ENCODE measurements at regions not wholly inside any gene's neighbourhood (a gene's known extent, or its start where the extent isn't known, plus 50 kb on each side); places are given as distances from the start of the nearest gene placed in this dataset.

GRCh38 chr17:20787281-20787680 is 207.8 kb downstream of the CDRT15L2 start:
- TF ChIP-seq POLR2A (IDR thresholded peaks at IDR 0.05) (no peak), POLR2AphosphoS5 (IDR thresholded peaks at IDR 0.05) (no peak)
- TF ChIP-seq, protein P1, sequence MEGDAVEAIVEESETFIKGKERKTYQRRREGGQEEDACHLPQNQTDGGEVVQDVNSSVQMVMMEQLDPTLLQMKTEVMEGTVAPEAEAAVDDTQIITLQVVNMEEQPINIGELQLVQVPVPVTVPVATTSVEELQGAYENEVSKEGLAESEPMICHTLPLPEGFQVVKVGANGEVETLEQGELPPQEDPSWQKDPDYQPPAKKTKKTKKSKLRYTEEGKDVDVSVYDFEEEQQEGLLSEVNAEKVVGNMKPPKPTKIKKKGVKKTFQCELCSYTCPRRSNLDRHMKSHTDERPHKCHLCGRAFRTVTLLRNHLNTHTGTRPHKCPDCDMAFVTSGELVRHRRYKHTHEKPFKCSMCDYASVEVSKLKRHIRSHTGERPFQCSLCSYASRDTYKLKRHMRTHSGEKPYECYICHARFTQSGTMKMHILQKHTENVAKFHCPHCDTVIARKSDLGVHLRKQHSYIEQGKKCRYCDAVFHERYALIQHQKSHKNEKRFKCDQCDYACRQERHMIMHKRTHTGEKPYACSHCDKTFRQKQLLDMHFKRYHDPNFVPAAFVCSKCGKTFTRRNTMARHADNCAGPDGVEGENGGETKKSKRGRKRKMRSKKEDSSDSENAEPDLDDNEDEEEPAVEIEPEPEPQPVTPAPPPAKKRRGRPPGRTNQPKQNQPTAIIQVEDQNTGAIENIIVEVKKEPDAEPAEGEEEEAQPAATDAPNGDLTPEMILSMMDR (IDR thresholded peaks at IDR 0.05) = no peak

Data from breast epithelium (tissue), 3 donors.